GM18868 (cell line): ENCODE measurements at regions not wholly inside any gene's neighbourhood (a gene's known extent, or its start where the extent isn't known, plus 50 kb on each side); places are given as distances from the start of the nearest gene placed in this dataset.
"Not testable (repeated sequence)": the region's sequence is repeated elsewhere in the genome, so short reads cannot be mapped to it uniquely, and the experiment has no call there.

Experiments
- ATAC-seq: cut with Tn5 transposase; IDR thresholded peaks from one replicate; pipeline ENCODE4 v1.9.1; 2021; ENCODE audit warnings: mild to moderate bottlenecking, moderate library complexity; ENCODE audit not compliant: unreplicated experiment

DNA sequence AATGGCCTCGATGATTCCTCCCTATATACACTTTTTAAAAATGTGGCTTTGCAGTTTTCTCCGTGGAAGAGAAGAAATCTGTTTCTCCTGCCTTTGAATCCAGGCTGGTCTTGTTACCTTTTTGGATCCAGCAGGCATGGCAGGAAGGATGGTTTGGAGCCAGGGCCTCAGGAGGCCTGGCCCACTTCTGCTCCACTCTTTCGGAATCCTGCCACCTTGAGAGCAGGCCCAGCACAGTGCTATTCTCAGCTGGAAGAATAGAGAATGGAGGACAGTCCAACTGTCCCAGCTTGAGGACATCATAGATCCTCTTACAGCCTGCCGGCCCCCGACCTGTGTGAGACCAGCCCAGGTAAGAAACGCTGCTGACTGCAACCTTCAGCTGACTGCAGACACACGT is 421.5 kb downstream of the FUT8 start:
- ATAC-seq: no peak

DNA sequence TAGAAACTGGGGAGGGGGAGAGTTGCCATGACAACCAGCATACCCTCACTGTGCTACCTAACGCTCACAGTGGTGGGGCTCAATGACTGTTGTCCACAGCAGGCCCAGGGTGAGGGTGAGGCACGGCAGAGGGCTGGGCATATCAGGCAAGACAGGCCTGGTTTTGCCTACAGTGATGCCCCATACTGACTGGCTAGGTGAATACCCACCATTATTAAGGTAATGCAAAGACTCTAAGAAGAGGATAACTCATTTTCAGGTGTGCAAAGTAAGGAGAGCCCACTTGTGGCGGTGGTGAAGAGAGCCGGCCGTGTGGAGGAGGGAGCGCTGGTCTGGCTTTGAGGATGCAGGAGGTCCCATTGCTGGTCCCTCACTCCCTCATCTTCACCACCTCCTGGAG is 422.3 kb downstream of the FUT8 start:
- ATAC-seq: no peak

DNA sequence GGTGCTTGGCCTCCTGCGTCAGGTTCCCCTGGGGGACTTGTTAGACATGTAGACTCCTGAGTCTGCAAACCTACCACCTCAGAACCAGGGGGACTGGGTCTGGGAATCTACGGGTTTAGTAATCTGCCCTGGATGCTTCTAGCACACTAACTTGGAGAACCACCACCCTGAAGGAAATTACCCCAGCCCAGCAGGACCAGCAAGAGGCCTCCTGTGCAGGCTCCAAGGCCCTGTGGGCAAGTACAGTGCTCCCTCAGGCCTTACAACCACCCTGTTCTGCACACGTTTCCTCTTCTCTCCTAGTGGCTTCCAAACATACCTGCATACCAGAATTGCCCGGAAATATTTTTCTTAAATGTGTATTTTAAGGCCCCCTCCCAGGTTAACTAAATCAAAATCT is 423.0 kb downstream of the FUT8 start:
- ATAC-seq: no peak

DNA sequence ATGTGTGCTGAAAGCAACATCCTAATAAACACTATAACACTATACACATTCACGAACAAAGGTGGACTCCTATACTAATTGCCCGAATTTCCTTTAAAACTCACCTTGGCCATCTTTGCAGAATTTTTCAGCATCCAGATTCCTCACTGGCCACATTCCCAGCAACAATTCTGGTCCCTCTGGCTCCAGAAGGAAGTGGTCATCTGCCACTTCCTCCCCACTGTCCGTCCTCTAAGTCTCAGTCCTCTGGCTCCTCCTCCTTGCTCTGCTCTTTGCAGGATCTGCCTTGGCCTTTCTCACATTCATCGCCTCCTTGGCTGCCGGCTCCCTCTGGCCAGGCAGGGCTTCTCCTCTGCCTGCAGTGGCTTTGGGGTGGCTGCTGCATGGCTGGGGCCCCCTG is 426.0 kb downstream of the FUT8 start:
- ATAC-seq: no peak

DNA sequence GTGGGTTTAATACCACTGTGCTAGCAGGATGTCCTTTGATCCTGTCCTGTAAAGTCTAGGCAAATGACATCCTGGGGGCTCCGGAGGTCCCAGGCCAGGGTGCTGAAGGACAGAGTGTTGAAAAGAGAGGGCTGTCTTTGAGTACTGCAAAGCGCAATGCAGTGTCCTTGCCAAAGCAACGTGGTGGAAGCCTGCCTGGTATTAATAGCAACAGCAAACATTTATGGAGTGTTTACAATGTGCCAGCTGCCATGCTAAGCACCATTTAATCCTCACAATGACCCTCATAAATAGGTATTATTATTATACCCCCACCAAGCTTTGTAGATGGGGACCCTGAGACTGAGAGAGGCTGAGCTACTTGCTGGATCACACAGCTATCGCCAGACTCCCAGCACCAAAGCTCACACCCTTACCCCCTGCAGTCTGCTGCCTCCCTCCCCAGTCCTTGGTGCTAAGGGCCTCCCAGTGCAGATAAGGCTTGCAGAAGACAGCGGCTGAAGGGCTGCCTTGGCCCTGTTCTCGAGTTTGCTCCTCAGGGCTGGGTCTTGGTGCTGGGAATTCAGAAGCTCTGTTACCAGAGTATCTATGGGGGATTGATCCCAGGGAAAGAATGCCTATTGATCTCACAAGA is 427.7 kb downstream of the FUT8 start:
- ATAC-seq: no peak

DNA sequence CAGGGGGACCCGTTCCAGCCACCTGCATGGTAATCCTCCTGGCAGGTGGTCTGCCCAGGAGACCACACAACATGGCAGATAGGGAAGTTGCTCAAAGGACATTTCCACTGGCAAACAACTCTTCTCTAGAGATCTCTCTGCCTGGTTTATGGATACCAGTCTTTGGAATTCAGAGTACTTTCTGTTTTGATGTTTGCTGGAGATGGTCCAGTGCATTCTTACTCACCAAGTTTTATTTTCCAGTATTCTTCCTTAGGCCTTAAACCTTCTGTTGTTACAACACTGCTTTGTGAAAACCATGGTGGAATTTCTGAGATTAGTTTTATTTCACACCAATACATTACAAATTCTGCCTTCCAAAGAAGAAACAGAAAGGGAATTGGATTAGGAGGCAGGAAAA is 428.3 kb downstream of the FUT8 start:
- ATAC-seq: no peak

DNA sequence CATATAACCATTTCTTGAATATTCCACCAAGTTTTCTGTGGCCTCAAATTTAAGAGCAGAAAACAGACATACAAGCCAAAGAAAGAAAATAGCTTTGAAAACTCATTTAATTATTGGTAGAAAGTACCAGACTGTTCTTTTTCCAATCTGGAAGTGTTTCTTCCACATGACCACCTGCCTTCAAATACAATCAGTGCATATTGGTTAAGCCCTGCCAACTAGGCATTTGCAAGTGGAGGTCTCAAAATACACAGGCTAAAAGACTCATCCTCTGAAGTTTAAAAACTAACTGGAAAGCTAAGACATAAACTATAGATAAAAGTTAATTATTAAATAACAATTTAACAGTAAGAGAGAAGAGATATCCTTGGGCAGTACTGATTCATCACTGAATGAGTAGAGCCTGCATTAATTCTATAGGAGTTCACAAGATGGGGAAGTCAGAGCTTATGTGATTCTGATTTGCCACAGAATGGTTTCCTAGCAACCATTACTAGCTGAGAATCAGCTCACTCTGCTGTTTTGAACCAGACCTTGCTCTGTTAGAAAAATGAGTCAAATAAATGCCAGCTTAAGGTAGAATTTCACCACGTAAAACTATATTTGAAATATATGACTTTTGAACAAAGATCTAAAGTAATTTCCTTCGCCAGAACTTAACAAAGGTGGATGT is 433.8 kb downstream of the FUT8 start:
- no peak for ATAC-seq

DNA sequence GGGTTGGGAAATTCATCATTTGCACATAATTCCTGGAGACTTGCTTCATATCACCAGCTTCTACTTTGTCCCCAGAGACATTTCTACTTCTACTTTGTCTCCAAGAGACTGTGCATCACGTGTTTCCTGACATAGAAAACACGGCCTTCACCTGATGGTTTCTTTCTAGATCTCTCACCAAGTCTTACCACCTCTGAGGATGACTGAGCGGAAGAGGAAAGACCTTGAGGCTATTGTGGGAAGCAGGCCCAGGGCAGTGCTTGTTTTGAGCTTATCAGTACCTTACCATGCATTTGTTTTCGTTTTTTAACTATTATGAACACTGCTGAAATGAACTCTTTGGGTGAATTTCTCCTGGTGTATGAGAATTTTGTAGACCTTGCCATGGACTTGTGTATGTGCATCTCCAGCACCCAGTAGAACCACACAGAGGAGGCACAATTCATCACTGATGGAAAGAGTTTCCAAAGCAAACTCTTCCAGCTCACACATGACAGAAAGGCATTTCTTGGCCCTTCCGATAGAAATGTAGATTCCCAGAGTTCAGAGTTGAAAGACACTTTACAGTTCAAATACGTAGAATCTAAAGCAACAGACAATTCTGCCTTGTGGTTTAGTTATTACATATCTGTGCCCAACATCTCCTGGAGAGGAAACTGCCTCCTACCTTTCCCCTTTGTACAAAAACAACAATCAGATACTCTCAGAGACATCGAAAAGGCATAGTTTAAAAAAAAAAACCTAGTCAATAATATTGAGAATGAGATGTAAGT is 434.7 kb downstream of the FUT8 start:
- ATAC-seq: peak; percentile 71

DNA sequence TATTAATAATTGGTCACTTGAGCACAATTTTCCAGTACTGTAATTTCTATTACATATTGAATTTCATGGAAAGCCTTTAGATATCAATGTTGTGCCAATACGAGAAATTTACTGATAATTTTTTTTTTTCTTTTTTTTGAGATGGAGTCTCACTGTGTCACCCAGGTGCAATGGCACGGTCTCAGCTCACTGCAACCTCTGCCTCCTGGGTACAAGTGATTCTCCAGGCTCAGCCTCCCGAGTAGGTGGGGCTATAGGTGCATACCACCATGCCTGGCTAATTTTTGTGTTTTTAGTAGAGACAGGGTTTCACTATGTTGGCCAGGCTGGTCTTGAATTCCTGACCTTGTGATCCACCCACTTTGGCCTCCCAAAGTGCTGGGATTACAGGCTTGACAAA is 435.4 kb downstream of the FUT8 start:
- not testable (repeated sequence) for ATAC-seq

DNA sequence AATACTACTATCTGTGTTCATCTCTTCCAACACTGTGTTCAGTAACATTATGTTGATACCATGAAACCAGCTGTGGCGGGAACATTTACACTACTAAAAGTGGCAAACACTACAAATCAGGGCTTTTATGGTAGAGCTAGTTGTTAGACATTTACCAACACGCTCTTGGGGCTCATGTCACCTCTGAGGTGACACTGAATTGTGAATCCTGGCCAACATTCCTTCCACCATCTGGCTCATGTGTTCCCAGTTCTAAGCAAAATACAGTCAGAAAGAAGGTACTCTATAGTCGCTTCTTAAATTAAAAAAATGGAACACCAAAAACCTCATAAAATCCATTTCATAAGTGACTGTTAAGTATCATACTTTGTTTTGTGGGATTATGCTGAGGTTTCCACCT is 436.6 kb downstream of the FUT8 start:
- ATAC-seq: no peak

DNA sequence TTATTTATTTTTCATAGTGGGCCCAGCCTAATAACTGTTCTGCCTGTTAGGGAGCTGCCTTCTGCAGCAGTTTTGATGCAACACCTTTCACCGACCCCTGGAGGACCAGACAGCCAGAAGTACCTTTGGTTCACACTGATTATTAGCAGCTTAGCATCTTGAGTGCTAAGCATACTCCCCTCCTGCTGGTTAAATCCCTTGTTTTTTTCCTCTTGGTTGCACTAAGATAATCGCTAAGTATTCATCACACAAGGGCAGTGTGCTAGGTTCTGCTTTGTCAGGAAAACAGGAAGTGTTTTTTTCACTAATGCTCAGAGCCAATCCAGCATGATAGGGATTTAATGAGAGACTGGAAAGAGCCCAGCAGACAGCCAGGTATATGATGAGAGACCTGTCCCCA is 437.0 kb downstream of the FUT8 start:
- no peak for ATAC-seq

DNA sequence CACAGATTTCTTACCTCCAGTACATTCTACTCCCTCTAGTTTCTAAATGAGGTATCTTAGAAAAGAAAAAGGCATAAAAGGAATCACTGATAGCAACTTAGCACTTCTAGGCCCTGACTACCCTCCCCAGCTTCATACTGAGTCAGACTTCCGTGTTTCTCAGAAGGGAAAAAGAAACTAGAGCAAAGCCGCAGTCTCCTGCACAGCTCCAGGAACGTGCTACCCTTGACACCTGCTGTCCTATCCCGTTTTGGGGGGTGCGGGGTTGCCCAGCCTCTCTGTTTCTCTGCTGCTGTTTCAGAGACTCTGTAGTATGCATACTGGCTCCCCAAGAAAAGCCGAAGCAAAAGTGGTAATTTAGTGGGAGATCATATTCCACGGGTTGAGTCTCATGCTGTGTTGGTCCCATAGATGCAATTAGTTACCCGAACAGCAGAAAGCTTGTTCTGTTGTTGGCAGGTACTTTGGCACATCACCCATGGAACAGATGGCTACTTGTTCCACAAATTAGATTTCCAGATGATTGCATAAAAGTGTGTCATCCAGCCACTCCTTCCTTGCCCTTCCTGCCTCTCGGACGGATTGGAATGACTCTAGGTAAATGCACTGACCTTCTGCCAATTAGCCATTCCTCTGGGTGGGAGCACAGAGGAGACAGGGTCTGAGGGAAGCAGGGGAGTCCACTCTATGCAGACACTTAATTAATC is 438.1 kb downstream of the FUT8 start:
- ATAC-seq: no peak

DNA sequence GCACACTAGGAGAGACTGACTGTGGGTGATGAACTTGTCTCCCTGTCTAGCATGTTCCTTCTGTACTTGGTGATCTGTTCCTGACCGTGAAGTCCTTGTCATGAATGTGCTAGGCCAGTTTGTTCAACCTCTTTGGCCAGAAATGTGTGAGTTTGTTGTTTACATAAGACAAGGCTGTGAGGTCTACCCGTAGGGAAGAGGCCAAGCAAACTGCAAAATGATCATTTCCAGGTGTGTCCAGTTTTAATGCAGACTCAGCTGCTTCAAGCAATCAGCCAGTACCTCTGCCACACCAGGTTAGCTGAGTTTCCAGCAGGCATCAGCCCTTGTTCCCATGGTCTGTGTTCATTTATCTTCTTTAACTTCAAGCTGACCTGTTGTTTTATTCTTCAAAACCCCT is 440.2 kb downstream of the FUT8 start:
- ATAC-seq: no peak

DNA sequence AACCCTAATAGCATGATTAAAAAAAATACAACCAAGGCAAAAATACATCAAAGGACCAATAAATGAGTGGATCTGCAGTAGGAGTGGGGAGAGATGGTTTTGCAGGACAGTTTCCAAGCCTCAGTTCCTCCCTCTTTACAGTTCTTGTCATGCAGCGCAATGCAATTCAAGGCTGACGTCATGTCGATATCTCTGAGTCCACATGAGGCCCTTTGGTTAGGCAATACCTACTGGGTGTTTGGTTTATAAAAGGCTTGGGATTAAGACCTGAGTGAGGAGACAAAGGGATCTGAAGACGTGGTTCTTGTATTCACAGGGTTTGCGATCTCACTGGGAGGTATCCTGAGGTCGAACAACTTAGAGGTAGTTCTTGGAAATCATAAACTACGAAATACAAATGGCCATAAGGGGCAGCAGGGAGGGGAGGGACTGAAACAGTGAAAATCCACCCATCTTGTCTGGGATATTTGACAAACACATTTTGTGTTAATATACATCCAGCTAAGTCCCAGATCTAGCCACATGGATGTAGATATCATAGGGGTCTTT is 441.0 kb downstream of the FUT8 start:
- ATAC-seq: no peak

DNA sequence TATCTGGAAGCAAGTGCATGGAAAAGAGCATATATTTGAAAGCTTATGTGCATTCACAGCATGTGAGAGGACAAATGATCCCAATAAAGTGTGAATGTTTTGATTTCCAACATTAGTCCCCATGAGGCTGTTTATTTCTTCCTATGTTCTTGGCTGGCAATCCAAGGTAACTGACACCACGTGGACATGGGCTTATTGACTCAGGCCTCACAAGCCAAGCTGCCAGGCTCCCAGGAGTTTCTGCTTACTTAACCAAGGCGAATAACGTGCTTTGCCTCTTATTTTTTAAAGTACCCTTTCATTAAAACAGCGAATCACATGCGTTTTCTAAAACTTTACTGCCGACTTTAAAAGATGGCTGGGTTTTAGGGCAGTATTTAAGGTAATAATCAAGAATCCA is 441.7 kb downstream of the FUT8 start:
- ATAC-seq: no peak

DNA sequence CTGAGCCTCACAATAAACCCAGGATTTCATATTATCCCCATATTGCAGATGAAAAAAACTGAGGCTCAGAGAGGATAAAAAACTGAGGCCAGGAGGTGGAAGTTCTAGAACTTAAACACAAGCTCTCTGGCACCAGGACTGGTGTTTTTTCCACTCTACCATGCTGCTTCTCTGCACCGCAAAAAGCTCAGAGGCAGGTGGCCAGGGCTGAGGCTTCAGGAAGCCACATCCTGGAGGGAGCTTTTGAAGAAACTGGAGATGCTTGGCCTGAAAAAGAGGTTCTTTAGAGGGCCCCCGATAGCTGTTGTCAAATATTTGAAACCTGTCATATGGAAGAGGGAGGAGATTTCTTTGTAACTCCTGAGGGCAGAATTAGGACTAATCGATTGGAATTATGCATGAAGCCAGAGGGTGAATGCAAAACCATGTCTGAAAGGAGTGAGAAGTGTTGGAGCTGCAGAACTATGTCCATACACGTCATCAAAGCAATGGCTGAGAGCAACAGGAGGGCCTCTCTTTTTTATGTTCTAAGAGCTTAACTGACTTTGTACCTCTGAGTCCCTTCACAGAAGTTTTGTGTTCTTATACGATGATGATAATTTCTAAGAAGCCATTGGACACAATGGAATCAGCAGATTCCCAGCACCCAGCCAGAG is 448.6 kb downstream of the FUT8 start:
- ATAC-seq: no peak

DNA sequence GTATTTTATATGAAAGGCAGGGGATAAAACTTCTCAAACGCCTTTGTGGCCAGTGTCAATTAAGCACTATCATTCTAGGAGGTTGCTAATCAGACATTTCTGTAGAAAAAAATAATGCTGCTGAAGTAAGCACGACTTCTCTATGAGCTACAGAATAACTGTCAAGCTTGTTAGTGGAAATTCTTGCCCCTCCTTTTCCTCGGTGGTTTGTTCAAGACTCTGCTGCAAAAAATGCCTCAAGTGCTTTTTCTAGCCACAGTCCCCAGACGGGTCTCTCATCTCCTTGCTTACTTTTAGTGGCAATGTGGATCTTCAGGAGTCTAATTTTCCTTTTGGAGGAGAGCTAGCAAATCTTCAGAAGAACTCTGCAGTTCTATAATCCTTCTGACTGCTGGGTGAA is 452.0 kb downstream of the FUT8 start:
- ATAC-seq: no peak

DNA sequence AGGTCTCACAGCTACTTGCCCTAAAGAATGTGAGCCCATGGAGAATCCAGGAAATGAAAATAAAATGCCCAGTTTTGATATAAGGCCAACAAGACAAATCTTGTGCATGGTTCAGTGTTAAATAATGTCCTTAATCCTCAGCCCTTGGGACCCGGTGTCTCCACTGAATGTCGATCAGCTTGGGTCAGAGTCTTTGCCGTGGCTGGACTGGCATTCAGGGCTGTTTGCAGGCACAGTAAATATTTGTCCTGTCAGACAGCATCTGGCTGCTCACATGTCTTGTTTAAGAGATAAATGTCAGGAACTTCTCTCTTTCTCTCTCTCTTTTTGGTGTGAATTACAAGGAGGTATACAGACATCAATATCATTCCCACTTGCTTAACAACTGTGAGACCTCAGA is 452.5 kb downstream of the FUT8 start:
- no peak for ATAC-seq

DNA sequence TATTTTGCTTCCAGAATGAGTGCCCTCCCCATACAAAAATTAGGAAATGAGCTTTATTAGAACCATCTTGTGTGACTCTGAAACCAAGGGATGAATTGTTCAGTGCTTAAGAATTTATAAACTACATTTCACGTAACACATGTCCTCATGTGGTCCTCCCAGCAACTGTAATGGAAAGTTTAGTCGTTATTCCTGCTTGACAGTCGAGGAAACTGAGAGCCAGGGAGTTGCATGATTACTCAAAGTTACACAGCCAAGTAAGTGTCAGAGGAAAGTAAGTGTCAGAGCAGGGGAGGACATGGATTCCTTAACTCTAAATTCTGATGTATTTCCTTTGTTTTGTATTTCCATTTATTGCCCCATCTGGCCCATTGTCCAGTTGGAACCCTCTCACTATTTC is 453.9 kb downstream of the FUT8 start:
- no peak for ATAC-seq

DNA sequence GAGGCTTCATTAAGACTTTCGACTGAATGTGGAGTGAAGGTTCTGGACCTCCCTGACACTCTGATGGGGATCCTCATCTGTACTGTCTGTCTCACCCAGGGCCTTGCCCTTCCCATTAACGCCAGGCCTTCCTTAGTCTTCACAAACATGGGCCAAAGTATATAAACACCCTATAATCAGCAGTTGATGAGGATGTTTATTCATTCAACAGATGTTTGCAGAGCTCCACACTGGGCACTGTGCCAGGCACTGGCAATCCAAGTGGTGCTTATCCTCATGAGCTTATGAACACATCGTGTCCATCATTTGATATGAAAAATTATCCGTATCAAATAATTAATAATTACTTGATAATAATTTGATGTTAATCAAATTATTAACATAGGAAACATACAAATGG is 454.4 kb downstream of the FUT8 start:
- ATAC-seq: no peak

DNA sequence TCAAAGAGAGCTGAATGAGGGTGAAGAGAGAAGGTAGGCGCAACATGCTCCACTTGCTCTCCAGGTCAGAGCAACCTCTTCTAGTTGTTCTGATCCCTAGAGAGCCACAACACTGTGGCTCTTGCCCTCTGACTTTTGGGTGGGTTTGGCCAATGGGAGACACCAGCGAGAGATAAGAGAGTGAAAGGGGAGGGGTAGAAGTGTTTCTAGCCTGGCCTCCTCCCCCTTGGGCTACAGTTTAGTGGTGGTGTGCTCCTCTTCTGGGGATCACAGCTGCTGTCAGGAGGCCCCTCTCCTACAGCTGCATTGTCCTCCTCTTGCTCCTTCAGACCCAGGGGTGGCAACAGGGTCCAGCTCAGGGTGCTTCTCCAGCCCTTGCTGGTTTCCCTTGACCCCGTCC is 454.8 kb downstream of the FUT8 start:
- ATAC-seq: no peak
